OCI-LY1 (cell line): ENCODE measurements at regions not wholly inside any gene's neighbourhood (a gene's known extent, or its start where the extent isn't known, plus 50 kb on each side); places are given as distances from the start of the nearest gene placed in this dataset.

Experiments used
- CTCF ChIP-seq: fragments of 200-600 bp; sonication (generic), shearing (Covaris generic); IDR thresholded peaks from 2 replicates; pipeline ENCODE4 v1.5.1; 2017; ENCODE audit warnings: mild to moderate bottlenecking, antibody characterized with exemption, low read length, moderate library complexity, mixed read lengths
- EZH2 ChIP-seq: fragments of 200-600 bp; sonication (generic), shearing (Covaris generic); IDR thresholded peaks from 2 replicates; pipeline ENCODE4 v1.8.0; 2017; ENCODE audit warnings: borderline replicate concordance, mixed run types, mild to moderate bottlenecking, antibody characterized with exemption, low read length, moderate library complexity, mixed read lengths

GRCh38 chr20:6999381-6999780 is 231.9 kb downstream of the BMP2 start:
- no peak for TF ChIP-seq CTCF
- TF ChIP-seq EZH2 = no peak
